Lung microvascular endothelial cell (primary cell): ENCODE measurements at regions not wholly inside any gene's neighbourhood (a gene's known extent, or its start where the extent isn't known, plus 50 kb on each side); places are given as distances from the start of the nearest gene placed in this dataset.

ENCODE experiments used
- DNase-seq, 2 donors: peaks; one replicate each; pipeline versions ENCODE4 v3.0.0 to v3.0.0-alpha.2; 2010; ENCODE audit warnings: low read depth in 2 of 2

- DNase-seq, result no peak
Observed at GRCh38 chr1:166221316-166221715, 54.5 kb upstream of the FAM78B start.

DNA sequence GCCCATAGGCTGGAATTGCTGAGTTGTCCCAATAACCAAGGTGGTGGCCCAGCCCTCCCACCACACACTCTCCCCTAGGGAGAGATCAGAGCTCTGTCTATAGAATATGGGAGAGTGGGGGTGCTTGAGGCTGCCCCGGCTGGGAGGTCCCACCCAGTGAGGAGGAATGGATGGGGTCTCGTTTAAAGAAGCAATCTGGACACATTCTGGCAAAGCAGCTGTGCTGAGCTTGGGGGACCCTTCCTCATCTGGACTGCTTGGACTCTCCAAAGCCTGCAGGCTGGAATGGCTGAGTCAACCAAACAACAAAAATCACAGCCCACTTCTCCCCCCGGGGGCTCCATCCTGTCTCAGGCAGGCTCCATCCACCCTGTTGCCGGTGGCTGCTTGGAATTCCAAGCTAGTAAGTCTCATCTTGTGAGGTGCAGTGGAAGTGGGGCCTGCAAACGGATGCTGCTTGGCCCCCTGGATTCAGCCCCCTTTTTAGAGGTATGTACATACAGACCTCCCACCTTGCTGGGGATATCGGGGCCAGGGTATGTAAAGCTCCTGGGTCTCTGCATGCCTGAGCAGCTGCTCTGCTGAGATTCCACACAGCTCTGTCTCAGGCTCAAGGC is 67.1 kb upstream of the FAM78B start:
- DNase-seq, result no peak

GRCh38 chr1:166235728-166236127 is 68.9 kb upstream of the FAM78B start:
- no peak for DNase-seq

- no peak for DNase-seq
Observed at GRCh38 chr1:166237675-166238074, 70.9 kb upstream of the FAM78B start.

DNA sequence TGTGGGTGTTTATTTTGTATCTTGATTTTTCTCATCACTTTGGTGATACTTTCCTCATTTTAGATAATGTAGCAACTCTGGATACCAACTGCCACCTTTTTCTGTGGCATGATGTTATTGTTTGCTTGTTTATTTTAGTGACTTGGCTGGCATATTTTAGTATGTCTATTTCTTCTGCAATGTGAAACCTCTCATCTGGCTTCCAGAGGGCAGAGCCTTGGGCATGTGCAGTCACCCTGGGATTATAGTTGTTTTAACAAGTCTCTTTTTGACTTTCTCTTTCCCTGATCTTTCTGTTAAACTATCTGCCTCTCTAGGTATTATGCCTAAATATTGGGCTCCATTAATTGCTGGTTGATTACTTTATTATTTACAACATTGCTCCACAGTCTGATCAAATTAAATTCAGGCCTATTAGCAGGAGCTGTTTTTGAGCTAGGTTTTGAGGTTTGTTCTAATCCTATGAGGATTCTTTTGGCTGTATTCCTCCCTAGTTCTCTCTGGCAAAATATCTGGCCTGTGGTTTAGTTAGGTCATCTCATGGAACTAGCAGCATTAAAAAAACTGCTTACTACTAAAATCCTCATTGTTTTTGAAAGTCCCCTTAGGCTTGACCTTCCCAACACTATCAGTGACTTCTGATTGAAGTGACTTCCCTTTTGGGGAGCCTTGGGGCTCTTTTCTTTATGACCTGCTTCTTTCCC is 86.4 kb upstream of the FAM78B start:
- DNase-seq, result no peak

GRCh38 chr1:166258017-166258416 is 91.2 kb upstream of the FAM78B start:
- DNase-seq, result no peak

DNA sequence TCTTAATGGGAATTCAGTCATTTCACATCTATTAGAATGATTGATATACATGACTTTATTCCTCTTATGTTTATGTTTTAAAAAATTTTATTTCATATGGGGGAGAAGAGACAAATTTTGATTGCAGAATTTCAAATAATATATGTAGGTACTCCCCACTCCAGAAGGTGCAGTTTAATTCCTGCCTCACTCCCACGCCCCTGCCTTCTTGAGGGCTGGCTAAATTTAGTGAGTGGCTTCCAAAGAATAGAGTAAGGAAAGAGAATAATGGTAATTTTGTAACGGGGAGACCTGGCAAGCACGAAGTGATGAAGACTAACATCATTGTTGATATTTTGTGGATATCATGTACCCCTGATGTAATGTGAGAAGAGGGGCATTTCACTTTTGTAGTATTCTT is 94.7 kb upstream of the FAM78B start:
- no peak for DNase-seq

- no peak for DNase-seq
Observed at GRCh38 chr1:166270476-166271150, 103.8 kb upstream of the FAM78B start.

GRCh38 chr1:166271151-166271538 is 104.3 kb upstream of the FAM78B start:
- DNase-seq, result no peak

DNA sequence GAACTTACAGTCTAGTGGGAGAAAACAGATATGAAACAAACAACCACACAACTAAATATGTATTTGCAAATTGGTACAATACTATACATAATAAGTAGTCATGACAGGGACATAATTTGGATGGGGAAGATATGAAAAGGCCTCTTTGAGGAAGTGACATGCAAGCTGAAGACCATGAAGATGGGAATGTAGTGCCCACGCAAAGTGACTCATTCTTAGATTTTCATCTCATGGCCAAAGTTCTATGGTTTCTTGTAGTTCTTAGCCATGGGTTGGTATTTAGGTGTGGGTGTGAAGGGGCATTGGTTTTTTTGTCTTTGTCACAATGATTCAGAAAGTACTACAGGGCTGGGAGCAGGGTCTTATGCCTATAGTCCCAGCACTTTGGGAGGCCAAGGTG is 105.4 kb upstream of the FAM78B start:
- no peak for DNase-seq

DNA sequence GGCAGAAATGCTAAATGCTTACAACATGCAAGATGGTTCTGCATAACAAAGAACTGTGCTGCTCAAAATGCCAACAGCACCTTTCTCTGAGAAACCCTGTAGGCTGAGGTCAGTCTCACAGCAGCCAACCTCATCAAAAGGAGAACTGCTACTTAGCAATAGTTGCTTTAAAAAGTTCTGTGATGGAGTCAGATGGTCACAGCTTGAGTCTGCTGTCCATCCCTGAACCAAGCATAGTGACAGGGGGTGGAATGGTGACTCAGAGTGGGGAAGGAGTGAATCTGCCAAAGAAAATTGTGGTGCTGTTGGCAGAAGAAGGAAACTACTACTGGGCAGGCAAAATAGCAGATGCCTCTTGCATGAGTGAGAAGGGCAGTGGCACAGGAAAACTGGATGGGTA is 106.0 kb upstream of the FAM78B start:
- no peak for DNase-seq

DNA sequence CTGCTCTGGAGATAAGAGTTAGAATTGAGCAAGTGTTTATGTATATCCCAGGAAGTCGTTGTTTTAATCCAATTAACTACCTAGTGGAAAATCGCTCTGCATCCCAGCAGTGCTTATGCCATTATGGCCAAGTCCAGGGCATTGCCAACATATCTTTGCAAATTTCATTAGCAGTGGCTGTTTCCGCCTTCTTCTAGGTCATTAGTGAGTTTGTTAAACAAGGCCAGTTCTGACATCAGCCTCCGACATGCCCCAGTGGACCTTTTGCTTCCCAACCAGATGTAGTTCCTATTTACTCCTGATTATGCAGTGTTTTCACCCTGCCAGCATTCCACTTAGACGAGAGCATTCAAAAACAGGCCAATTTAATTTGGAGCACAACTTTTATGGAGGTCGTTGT is 106.8 kb upstream of the FAM78B start:
- DNase-seq, result no peak

GRCh38 chr1:166282391-166283137 is 115.8 kb upstream of the FAM78B start:
- no peak for DNase-seq

DNA sequence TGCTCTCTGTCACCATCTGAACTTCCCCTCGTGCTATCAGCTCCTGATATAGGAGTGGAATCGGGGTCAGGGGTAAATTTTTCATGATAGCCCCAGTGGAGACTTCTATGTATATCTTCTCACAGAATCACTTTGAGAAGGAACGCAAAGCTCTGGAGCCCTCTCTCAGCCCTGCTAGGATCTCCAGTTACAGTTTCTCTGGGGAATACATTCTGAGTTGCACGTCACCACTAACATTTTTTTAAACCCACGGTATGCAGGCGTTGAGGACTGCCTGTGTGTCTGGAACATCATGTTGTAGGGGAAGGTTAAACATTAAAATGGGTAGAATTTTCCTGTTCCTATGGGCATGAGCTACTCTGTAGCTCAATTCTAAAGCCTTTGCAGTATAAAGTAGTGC is 116.4 kb upstream of the FAM78B start:
- no peak for DNase-seq

DNA sequence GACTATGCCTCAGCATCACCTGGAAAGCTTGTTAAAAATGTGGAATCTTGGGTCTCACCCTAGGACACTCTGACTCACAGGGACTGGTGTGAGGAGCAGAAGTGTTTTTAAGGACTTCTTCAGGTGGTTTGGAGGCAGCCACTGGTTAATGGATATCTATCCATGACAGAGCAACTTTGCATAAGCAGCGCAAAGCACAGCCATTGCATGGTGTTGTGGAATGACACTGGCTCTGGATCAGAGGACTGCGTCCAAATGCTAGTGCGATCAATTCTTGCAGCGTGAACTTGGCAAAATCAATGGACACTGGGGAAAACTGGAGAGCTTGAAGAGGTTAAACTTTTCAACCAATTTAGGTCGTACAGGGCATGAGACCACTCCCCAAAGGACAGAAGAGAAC is 116.8 kb upstream of the FAM78B start:
- no peak for DNase-seq

DNA sequence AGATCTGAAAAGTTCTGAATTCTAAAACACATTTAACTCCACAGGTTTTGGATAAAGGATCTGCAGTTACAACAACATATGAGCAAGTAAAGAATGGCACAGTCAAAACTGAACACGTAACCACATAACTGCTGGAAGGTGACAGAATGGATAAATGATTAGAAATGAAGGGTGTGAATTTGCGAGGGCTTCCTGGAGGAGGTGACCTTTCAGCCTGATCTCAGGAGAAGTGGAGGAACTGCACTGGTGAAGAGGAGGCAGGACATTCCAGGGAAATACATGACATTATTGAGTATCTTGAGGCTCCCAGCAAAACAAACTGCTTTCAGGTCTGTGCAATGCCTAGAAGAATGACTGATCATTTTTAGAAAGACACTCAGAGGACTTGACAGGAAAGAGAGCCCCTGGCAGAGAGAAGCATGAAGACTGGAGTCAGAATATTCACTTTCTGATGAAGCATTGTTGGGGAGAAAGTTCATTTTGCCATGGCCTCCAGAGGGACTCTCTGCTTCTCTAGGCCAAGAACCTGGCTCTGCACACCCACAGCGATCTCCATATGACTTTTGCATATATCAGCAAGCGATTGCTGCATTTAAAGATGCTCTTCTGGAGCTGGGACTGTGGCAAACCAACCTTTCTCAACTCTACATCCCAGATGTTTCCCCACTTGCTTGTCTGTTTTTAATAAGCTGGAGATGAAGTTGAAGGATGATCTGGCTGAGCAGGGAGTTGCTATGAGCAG is 122.7 kb upstream of the FAM78B start:
- DNase-seq, result no peak

DNA sequence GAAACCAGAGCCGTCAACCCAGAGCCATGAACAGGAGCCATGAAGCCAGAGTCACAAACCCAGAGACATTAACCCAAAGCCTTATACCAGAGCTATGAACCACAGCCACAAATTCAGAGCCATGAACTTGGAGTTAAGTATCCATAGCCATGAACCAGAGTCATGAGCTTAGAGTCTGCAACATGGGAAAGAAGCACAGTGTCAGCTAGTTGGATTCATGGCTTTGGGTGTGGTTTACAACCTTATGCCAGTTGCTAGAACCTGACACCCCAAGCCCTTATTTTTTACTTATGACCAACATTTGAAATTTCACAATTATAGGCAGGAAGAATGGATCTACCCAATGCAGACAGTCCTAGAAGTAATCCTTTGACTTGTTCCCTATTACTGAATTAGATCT is 128.9 kb upstream of the FAM78B start:
- DNase-seq, result no peak

- DNase-seq, result no peak
Observed at GRCh38 chr1:166297993-166298392, 131.2 kb upstream of the FAM78B start.

GRCh38 chr1:166300767-166301166 is 134.0 kb upstream of the FAM78B start:
- DNase-seq, result no peak

DNA sequence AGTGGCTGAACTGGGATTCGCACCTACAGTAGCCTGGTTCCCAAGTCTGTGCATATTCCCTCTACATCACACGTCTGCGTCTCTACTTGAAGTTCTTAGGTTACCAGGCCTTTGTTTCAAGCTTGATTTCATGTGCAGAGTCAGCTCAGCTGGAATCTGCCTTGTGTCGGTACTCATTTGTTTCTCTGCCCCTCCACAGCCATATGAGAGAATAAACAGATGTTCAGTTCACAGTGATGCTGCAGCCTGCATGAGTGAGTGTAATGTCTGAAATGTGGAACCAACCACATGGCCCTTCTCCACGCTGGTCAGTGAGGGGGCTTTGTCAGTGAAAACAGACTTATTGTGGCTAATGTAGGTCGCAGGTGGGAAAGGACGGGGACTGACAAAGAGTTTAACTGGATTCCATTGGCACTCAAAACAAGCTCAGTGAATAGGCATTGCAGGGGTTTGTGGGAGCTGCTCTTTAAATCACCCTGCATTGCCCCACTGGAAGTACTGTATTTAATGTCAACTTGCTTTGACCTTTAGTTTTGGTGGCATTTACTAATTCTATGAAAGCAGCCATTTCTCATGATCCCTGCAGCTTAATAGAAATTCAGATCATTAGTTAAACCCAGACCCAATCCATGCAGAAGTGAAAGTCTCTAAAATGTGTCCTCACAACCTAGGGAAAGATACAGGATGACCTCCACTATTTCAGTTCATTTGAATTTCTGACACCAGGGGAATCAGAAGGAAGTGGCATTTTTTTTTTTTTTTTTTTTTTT is 136.4 kb upstream of the FAM78B start:
- no peak for DNase-seq

- no peak for DNase-seq
Observed at GRCh38 chr1:166304131-166304530, 137.3 kb upstream of the FAM78B start.
